Peyer's patch (tissue), 4 donors: ENCODE measurements at regions not wholly inside any gene's neighbourhood (a gene's known extent, or its start where the extent isn't known, plus 50 kb on each side); places are given as distances from the start of the nearest gene placed in this dataset.

ENCODE experiments used
- CTCF ChIP-seq, 6 experiments: fragments of 450-650 bp in 4 of 6; fragments of 200-600 bp in 2 of 6; sonication (generic) in 1 of 6; IDR thresholded peaks; one replicate each; pipeline ENCODE4 v1.5.1; 2017 to 2019; ENCODE audit warnings: antibody characterized with exemption in 6 of 6, mild to moderate bottlenecking in 3 of 6, moderate library complexity in 1 of 6
- POLR2A ChIP-seq, 2 donors: fragments of 450-650 bp; IDR thresholded peaks; one replicate each; pipeline ENCODE4 v1.5.1; 2017; ENCODE audit warnings: antibody characterized with exemption in 2 of 2, mild to moderate bottlenecking in 2 of 2, moderate library complexity in 2 of 2

GRCh38 chrX:118257781-118258180, 88.1 kb upstream of the WDR44 start:
- TF ChIP-seq POLR2A (IDR thresholded peaks at IDR 0.05) (no peak), CTCF (IDR thresholded peaks at IDR 0.05) (no peak)
